Vagina (tissue), 2 donors: ENCODE measurements at regions not wholly inside any gene's neighbourhood (a gene's known extent, or its start where the extent isn't known, plus 50 kb on each side); places are given as distances from the start of the nearest gene placed in this dataset.

Experiments used
- DNase-seq, 2 donors: peaks; one replicate each; pipeline ENCODE4 v3.0.0-alpha.2; 2017; ENCODE audit errors: extremely low spot score in 2 of 2
- H3K27ac ChIP-seq: fragments of 200-600 bp; sonication (generic); one replicate; pipeline ENCODE4 v1.5.1; 2019
- H3K27me3 ChIP-seq: fragments of 200-600 bp; sonication (generic); one replicate; pipeline ENCODE4 v1.5.1; 2019
- H3K36me3 ChIP-seq, 2 donors: fragments of 200-600 bp; sonication (generic); one replicate each; pipeline ENCODE4 v1.5.1; 2017 to 2019
- H3K4me1 ChIP-seq: fragments of 200-600 bp; sonication (generic); one replicate; pipeline ENCODE4 v1.5.1; 2019
- H3K4me3 ChIP-seq, 2 donors: fragments of 200-600 bp; sonication (generic); 1 replicate in 1 of 2; 2 replicates in 1 of 2; pipeline ENCODE4 v1.5.1; 2016 to 2019
- H3K9me3 ChIP-seq: fragments of 200-600 bp; sonication (generic); one replicate; pipeline ENCODE4 v1.5.1; 2019
- POLR2A ChIP-seq, 2 donors: fragments of 450-650 bp; IDR thresholded peaks; one replicate each; pipeline ENCODE4 v1.6.1; 2017; ENCODE audit warnings: antibody characterized with exemption in 2 of 2, mild to moderate bottlenecking in 2 of 2, moderate library complexity in 2 of 2
- POLR2AphosphoS5 ChIP-seq, 2 donors: sonication (generic); formaldehyde crosslinking; IDR thresholded peaks; one replicate each; pipeline ENCODE4 v1.9.0; 2017; ENCODE audit warnings: antibody characterized with exemption in 2 of 2, mild to moderate bottlenecking in 2 of 2, low read depth in 1 of 2; ENCODE audit not compliant: insufficient read depth in 1 of 2
- intact Hi-C: fragments of 100-400 bp; cut with DNase I; formaldehyde crosslinking; loops from one replicate; pipeline ENCODE4 v1.15.1; 2023
- TF ChIP-seq, protein P1 (sequence below), 3 experiments: fragments of 450-650 bp in 2 of 3; fragments of 200-600 bp in 1 of 3; sonication (generic) in 1 of 3; IDR thresholded peaks; one replicate each; pipeline ENCODE4 v1.5.1; 2017 to 2019; ENCODE audit warnings: antibody characterized with exemption in 3 of 3, mild to moderate bottlenecking in 2 of 3, moderate library complexity in 2 of 3

DNA sequence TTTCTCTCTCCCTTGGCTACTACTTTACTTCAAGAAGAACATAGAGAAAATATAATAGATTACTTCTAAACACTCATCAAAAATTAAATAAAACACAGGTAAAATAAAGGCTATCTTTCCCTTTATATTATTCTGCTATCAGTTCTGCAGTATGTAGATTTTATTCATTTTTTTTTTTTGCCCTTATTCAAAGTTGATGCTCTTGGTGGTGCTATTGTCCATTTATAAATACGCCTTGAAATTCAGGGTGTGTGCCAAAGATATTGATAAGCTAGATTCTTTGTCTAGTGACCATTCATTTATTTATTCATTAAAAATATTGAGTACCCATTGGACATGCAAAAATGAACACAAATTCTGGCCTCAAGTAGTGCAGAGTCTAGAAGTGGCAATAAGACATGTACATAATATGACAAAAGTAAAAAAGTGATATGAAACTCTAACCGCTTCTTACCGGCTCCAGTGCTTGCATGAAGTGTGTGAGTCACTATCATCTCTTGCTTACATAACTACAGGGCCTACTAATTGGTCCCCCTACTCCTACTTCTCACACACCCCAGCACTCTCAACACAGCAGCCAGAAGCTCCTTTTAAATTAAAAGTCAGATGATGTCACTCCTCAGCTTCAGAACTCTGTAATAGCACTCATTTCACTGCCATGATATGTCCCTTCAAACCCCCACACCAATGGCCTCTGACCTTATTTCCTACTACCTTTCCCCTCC is 208.3 kb upstream of the FANCL start:
- Histone ChIP-seq H3K9me3 (no peaks in the 10 kb centered on the region), H3K4me1 (no peaks in the 10 kb centered on the region), H3K27ac (no peak overlapping the region), H3K36me3 (no peaks in the 10 kb centered on the region), H3K4me3 (no peak overlapping the region), H3K27me3 (no peaks in the 10 kb centered on the region)
- intact Hi-C loops, result no loop called here
- no peak for DNase-seq
- TF ChIP-seq POLR2AphosphoS5 (IDR thresholded peaks at IDR 0.05; ENCODE audit: insufficient read depth in 1 of 2, low read depth in 1 of 2), result no peak
- TF ChIP-seq, protein P1, sequence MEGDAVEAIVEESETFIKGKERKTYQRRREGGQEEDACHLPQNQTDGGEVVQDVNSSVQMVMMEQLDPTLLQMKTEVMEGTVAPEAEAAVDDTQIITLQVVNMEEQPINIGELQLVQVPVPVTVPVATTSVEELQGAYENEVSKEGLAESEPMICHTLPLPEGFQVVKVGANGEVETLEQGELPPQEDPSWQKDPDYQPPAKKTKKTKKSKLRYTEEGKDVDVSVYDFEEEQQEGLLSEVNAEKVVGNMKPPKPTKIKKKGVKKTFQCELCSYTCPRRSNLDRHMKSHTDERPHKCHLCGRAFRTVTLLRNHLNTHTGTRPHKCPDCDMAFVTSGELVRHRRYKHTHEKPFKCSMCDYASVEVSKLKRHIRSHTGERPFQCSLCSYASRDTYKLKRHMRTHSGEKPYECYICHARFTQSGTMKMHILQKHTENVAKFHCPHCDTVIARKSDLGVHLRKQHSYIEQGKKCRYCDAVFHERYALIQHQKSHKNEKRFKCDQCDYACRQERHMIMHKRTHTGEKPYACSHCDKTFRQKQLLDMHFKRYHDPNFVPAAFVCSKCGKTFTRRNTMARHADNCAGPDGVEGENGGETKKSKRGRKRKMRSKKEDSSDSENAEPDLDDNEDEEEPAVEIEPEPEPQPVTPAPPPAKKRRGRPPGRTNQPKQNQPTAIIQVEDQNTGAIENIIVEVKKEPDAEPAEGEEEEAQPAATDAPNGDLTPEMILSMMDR (IDR thresholded peaks at IDR 0.05), result no peak
- no peak for TF ChIP-seq POLR2A (IDR thresholded peaks at IDR 0.05)

DNA sequence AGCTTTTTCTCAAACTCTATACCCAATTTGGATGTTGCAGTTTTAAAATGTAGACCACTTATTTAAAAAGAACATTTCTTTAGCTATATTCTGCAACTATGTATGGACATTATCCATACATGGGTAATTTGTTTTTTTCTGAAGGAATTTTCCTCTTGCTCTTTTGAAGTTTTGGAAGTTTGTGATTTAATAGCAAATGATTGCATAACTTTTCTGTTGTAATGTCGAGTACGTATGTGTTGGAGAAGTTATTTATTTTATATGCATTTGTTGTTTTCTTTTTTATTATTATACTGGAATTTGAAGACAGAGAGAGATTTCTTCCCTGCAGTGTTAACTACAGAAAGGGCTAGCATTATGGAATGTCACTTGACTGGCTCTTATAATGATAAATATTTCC is 207.7 kb upstream of the FANCL start:
- Histone ChIP-seq H3K9me3 (no peaks in the 10 kb centered on the region), H3K4me1 (no peaks in the 10 kb centered on the region), H3K27ac (no peak overlapping the region), H3K36me3 (no peaks in the 10 kb centered on the region), H3K27me3 (no peaks in the 10 kb centered on the region), H3K4me3 (no peak overlapping the region)
- no peak for DNase-seq
- intact Hi-C loops, result no loop called here
- TF ChIP-seq POLR2A (IDR thresholded peaks at IDR 0.05) (no peak), POLR2AphosphoS5 (IDR thresholded peaks at IDR 0.05; ENCODE audit: insufficient read depth in 1 of 2, low read depth in 1 of 2) (no peak)
- TF ChIP-seq, protein P1 (IDR thresholded peaks at IDR 0.05), result no peak

DNA sequence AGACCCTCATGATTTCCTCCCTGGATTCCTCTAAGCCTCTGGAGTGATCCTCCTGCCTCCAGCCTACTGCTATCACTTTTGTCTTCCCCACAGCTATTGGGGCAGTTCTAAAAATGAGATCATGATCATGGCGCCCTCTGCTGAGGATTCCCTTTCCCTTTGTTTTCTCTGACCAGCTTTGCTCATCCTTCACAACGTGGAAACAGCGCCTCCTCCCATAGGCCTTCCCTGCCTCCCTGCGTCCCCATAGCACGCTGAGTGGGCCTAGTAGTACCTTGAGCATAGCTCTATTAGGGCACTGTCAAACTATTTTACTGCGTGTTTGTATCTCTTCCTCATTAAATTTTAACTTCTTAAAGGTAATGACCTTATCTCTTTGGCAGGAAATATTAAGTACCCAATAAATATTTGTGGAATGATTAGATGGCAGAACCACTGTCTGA is 207.0 kb upstream of the FANCL start:
- DNase-seq, result no peak
- no peak for TF ChIP-seq POLR2A (IDR thresholded peaks at IDR 0.05)
- TF ChIP-seq, protein P1 (IDR thresholded peaks at IDR 0.05), result no peak
- TF ChIP-seq POLR2AphosphoS5 (IDR thresholded peaks at IDR 0.05; ENCODE audit: insufficient read depth in 1 of 2, low read depth in 1 of 2), result no peak
- H3K9me3 ChIP-seq, result no peaks in the 10 kb centered on the region
- no peaks in the 10 kb centered on the region for H3K27me3 ChIP-seq
- H3K4me3 ChIP-seq, result no peak overlapping the region
- no peaks in the 10 kb centered on the region for H3K4me1 ChIP-seq
- intact Hi-C loops, result no loop called here
- no peaks in the 10 kb centered on the region for H3K36me3 ChIP-seq
- H3K27ac ChIP-seq, result no peak overlapping the region

DNA sequence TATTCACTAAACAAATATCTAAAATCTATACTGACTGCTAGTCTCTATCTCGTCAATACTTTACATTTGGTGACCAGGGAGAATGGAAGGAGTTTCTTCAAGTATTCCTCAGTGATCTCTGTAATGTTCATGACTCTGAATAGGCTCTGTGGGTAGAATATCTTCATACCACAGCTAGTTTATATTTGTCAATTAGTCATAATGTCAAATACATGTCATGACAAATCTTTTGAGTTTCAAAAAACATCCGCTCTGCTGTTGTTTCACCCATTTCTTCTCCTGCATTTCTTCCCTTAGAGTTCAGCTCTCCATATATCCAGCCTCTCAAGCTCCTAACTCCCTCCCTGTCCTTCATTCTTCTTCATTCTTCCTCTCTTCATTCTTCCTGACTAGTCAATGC is 206.5 kb upstream of the FANCL start:
- H3K27ac ChIP-seq, result no peak overlapping the region
- no peaks in the 10 kb centered on the region for H3K36me3 ChIP-seq
- TF ChIP-seq POLR2A (IDR thresholded peaks at IDR 0.05), result no peak
- TF ChIP-seq POLR2AphosphoS5 (IDR thresholded peaks at IDR 0.05; ENCODE audit: insufficient read depth in 1 of 2, low read depth in 1 of 2), result no peak
- TF ChIP-seq, protein P1 (IDR thresholded peaks at IDR 0.05), result no peak
- no peak overlapping the region for H3K4me3 ChIP-seq
- intact Hi-C loops, result no loop called here
- no peak for DNase-seq
- H3K4me1 ChIP-seq, result no peaks in the 10 kb centered on the region
- no peaks in the 10 kb centered on the region for H3K27me3 ChIP-seq
- H3K9me3 ChIP-seq, result no peaks in the 10 kb centered on the region

DNA sequence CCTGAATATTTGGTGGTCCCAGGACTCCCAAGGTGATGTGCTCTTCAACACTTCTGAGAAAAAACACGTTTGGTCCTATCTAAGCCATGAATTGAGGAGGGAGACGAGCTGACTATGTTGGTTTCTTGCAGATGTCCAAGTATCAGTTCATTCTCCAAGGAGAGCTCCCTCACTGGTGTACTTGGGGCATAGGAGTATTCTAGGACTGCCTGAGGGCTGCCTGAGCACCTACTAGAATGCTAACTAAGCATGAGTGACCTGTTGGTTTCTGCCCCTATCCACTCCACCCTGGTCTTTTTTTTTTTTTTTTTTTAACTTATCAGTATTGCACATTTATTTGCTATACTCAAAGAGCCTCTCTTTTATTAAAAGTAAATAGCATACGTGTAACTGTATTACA is 200.5 kb upstream of the FANCL start:
- H3K9me3 ChIP-seq, result no peaks in the 10 kb centered on the region
- H3K4me3 ChIP-seq, result no peak overlapping the region
- H3K27ac ChIP-seq, result no peak overlapping the region
- TF ChIP-seq POLR2AphosphoS5 (IDR thresholded peaks at IDR 0.05; ENCODE audit: insufficient read depth in 1 of 2, low read depth in 1 of 2) (no peak), POLR2A (IDR thresholded peaks at IDR 0.05) (no peak)
- TF ChIP-seq, protein P1 (IDR thresholded peaks at IDR 0.05), result no peak
- H3K36me3 ChIP-seq, result no peaks in the 10 kb centered on the region
- intact Hi-C loops, result no loop called here
- H3K4me1 ChIP-seq, result no peaks in the 10 kb centered on the region
- no peak for DNase-seq
- H3K27me3 ChIP-seq, result no peaks in the 10 kb centered on the region
